ENCODE measurements at regions not wholly inside any gene's neighbourhood (a gene's known extent, or its start where the extent isn't known, plus 50 kb on each side); places are given as distances from the start of the nearest gene placed in this dataset.

DNA sequence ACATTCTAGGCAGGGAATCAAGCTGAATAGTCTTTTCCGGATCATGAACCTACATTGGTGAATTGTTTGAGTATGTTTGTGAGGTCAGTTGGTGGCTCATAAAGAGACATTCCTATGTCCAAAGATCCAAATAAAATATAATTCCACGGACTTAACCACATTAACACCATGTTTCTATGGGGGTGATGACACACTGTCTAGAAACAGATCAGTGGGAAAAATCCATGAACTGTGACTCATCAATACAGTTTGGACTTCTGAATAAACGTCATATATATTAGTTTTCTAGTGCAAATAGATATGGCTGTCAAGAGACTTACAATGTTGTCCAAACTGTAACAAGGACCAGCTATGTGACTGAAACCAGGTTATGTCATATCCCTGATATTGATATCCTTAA is 509.9 kb upstream of the TYRP1 start:
- TF ChIP-seq CTCF (IDR thresholded peaks at IDR 0.05) (no peak), EP300 (IDR thresholded peaks at IDR 0.05) (no peak), POLR2A (IDR thresholded peaks at IDR 0.05) (no peak)

Data from gastroesophageal sphincter (tissue), 3 donors.